Activated T-cell treated with anti-CD3 and anti-CD28 coated beads, Interleukin-2, amount 50 U/mL, for 24 hours (primary cell): ENCODE measurements at regions not wholly inside any gene's neighbourhood (a gene's known extent, or its start where the extent isn't known, plus 50 kb on each side); places are given as distances from the start of the nearest gene placed in this dataset.
"Not testable (repeated sequence)": the region's sequence is repeated elsewhere in the genome, so short reads cannot be mapped to it uniquely, and the experiment has no call there.

Experiments used
- DNase-seq: peaks from one replicate; pipeline ENCODE4 v3.0.0-alpha.2; 2020
- H3K27ac Mint-ChIP-seq: 2 replicates; pipeline ENCODE4 v1.8.0; 2020; ENCODE audit warnings: mild to moderate bottlenecking, mixed read lengths
- H3K27me3 Mint-ChIP-seq: 2 replicates; pipeline ENCODE4 v1.8.0; 2020; ENCODE audit warnings: mixed read lengths
- H3K36me3 Mint-ChIP-seq: 2 replicates; pipeline ENCODE4 v1.8.0; 2020; ENCODE audit warnings: low read depth, mixed read lengths
- H3K4me1 Mint-ChIP-seq: 2 replicates; pipeline ENCODE4 v1.8.0; 2020; ENCODE audit warnings: low read depth, mixed read lengths
- H3K4me3 Mint-ChIP-seq: 2 replicates; pipeline ENCODE4 v1.8.0; 2020; ENCODE audit warnings: mild to moderate bottlenecking, moderate library complexity, mixed read lengths
- H3K9me3 Mint-ChIP-seq: 2 replicates; pipeline ENCODE4 v1.8.0; 2020; ENCODE audit warnings: mixed read lengths

DNA sequence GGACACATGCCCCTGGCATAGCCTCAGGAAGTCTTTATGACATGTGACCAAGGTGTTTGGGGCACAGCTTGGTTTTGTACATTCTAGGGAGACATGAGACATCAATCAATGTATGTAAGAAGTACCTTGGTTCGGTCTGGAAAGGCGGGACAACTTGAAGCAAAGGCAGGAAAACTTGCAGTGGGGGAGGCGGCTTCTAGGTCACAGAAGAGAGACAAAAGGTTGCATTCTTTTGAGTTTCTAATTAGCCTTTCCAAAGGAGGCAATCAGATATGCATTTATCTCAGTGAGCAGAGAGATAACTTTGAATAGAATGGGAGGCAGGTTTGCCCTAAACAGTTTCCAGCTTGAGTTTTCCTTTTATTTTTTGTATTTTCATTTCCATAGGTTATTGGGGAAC, 113.8 kb upstream of the SEC22B start:
- H3K4me3 Mint-ChIP-seq, H3K9me3 Mint-ChIP-seq, H3K27me3 Mint-ChIP-seq, DNase-seq, H3K27ac Mint-ChIP-seq, H3K36me3 Mint-ChIP-seq, H3K4me1 Mint-ChIP-seq: not testable (repeated sequence)

DNA sequence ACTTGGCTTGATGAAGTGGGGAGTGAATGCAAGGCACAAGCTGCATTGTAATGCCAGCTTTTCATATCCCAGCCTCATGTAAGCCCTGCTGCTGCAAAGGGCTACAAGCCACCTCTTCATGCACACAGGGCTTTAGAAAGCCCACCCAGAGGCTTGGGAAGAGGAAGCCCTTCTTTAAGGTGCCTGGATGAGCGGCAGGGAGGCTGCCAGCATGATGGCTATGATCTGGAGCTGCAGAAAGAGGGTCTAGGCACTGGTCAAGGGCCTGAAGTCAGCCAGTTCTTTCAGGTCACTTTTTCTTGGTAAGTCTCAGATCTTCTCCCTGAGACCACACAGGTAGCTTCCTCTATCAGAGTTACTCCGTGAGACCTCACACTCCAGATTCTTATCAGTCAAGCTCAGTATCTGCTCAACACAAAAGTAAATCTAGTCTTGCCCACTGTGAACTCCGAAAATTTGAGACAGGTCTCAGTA, 113.3 kb upstream of the SEC22B start:
- H3K9me3 Mint-ChIP-seq, H3K36me3 Mint-ChIP-seq, H3K4me1 Mint-ChIP-seq, DNase-seq, H3K4me3 Mint-ChIP-seq, H3K27ac Mint-ChIP-seq, H3K27me3 Mint-ChIP-seq: not testable (repeated sequence)

DNA sequence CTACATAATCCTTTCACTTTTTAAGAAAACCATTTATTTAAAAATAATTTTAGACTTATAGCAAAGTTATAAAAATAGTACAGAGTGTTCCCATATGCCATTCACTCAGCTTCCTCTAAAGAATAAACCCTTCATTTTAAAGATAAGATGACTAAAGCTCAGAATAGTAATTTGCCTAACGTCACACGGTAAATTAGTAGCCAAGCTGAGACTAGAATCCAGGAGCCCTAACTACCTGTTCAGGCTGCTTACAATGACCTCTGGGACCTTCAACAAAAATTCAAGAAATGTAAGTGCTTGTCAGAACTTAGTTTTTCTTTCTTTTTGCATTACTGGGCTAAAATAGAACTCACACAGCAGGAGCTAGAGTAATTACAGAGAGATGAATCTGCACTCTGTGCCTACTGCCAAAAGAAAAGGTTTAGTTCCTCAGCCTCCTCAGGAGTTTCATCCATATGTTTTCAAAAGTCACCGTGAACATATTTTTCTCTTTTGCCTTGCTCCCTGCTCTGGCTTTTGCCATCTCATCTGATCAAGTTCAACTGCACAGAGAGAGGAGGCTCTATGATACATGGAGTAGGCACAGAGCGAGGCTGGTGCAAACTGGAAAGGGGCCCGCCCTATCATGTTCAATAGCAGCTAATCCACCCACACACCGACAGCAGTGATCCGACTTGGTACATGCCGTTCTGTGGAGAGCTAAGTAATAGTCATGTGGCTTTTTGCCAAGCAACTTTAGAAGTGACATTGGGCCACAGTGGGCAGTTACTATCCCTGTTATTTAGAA, 112.7 kb upstream of the SEC22B start:
- not testable (repeated sequence) for H3K4me3 Mint-ChIP-seq

DNA sequence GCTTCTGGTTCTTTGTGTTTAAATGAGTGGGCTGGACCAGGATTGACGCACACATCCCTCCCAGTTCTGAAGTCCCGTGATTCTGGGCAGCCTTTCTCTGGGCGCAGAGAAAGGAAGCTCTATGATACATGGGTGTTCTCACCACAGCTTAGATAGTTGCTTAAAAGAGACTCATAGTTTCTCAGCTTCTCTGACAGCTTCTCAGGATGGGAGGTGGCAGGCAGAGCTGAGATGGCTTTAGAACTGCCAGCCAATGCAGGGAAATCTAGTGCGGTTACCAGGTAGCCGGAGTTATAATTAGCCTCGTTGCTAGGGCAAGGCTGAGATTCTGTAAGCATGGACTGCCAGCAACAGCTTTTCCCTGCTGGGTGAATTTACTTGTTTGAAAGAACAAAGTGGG, 111.8 kb upstream of the SEC22B start:
- not testable (repeated sequence) for DNase-seq, H3K27me3 Mint-ChIP-seq, H3K27ac Mint-ChIP-seq, H3K4me3 Mint-ChIP-seq, H3K9me3 Mint-ChIP-seq, H3K36me3 Mint-ChIP-seq, H3K4me1 Mint-ChIP-seq

More for the DNA sequence above, 112.7 kb upstream of the SEC22B start:
- H3K27ac Mint-ChIP-seq, H3K4me1 Mint-ChIP-seq, H3K36me3 Mint-ChIP-seq, H3K27me3 Mint-ChIP-seq, DNase-seq, H3K9me3 Mint-ChIP-seq: not testable (repeated sequence)

DNA sequence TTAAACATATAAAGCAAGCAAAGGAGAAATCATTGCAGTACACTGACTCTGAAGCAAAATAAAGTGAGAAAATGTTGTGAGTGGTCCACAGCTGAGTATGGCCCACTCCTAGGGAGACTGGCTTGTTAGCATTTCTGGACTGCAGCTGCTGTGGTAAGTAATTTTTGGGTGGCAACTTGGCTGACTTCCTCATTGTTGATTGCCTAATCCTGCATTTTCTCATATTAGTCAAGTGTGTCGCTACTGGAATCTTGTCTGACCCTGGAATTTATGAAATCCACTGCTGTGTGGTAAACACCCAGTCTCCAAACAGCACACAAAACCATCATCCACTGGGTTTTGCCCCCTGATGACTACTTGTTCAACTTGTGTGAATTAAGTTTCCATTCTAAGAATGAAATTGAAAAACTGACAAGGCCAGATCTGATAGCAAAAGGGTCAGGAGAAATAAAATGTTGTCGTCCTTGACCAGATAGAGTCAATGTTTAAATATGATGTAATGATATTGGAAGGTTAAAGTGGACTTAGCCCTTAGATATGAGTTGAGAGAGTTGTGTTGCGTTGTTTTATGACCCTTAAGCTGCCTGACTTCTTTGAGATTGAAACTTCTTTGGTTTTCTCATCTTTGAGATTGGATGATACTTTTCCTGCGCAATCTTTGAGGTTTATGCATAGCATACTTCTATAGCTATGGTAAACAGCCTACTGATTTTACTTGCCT, 106.6 kb upstream of the SEC22B start:
- not testable (repeated sequence) for H3K27me3 Mint-ChIP-seq, DNase-seq, H3K27ac Mint-ChIP-seq, H3K36me3 Mint-ChIP-seq, H3K4me1 Mint-ChIP-seq, H3K9me3 Mint-ChIP-seq, H3K4me3 Mint-ChIP-seq

DNA sequence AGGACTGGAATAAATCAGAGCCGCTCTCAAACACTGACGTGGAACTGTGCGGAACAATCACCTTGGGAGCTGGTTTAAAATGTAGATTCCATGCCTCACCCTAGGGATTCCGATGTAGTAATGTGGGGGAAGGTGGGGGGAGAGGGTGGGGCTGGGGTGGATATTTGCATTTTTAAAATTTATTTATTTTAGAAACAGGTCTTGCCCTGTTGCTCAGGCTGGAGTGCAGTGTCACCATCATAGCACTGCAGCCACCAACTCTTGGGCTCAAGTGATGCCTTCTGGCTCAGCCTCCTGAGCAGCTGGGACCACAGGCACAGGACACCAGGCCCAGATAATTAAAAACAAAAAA, 101.9 kb upstream of the SEC22B start:
- not testable (repeated sequence) for H3K4me3 Mint-ChIP-seq, H3K9me3 Mint-ChIP-seq, DNase-seq, H3K27ac Mint-ChIP-seq, H3K27me3 Mint-ChIP-seq, H3K4me1 Mint-ChIP-seq, H3K36me3 Mint-ChIP-seq

DNA sequence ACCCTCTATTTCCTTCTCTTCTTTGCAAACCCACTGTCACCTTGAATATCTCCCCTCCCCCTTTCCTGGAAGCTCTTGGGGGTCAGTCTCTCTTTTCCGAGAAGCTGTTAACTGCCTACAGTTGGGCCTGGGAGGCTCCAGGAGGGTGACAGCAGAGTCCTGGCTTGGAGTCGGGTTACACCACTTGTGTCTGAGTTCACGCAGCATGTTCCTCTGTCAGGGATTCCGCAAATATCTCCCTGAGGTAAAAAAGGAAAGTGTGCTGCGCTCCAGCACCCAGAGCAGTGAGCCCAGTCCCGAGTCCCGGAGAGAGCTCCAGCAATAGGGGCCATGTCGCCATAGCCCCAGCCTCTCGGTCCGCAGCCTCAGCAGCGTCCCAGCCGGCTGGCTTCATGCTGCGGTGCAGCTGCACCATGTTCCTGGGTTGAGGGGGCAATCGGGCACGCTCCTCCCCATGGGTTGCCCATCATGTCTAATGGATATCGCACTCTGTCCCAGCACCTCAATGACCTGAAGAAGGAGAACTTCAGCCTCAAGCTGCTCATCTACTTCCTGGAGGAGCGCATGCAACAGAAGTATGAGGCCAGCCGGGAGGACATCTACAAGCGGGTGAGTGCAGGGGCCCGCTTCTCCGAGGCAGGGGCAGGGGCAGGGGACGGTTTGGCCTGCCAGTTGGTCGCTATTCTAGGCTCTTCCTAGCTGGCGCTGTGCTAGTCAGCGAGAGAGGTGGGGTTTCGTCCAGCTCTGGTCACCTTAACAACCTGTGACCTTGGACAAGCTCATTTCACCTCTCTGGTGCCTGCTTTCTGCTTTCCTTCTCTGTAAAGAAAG, 101.3 kb upstream of the SEC22B start:
- not testable (repeated sequence) for DNase-seq, H3K36me3 Mint-ChIP-seq, H3K4me1 Mint-ChIP-seq, H3K27ac Mint-ChIP-seq, H3K4me3 Mint-ChIP-seq, H3K9me3 Mint-ChIP-seq, H3K27me3 Mint-ChIP-seq

DNA sequence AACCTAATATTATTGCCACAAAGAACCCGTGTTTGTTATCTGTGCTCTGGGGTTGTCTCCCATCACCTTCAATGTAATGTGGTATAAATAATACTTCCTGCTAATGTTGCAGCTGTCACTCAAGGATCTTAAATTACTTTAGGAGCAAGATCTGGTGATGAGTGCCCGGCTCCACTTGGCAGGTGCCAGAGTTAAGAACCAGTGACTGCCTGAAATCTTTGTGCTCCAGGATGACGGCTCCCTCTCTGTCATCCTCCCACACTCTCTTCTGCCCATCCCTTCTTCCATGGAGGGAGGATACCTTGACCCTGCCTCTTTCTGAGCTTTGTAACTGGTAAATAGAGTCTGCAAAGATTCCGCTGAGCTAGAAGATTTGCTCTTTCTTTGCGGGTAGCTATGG, 100.4 kb upstream of the SEC22B start:
- not testable (repeated sequence) for H3K27me3 Mint-ChIP-seq, H3K9me3 Mint-ChIP-seq, H3K4me1 Mint-ChIP-seq, H3K4me3 Mint-ChIP-seq, H3K36me3 Mint-ChIP-seq, H3K27ac Mint-ChIP-seq, DNase-seq

DNA sequence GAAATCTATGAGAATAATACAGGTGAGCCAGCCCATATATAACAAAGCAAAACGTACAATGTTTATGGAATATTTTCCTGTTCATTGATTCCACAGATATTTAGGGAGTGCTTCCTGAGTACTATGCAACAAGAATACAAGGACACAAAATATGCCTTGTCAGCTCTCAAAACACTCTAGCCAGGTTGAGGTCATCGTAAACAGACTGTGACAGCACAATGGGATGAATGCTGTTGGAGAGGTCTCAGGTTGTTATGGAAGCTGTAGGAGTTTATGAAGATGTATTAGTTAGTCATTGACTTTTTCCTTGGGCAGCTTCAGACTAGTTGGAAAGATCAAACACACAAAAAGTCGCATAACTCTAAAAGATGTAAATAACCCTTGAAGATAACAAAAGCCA, 98.1 kb upstream of the SEC22B start:
- not testable (repeated sequence) for DNase-seq, H3K9me3 Mint-ChIP-seq, H3K4me1 Mint-ChIP-seq, H3K36me3 Mint-ChIP-seq, H3K27ac Mint-ChIP-seq, H3K4me3 Mint-ChIP-seq, H3K27me3 Mint-ChIP-seq

DNA sequence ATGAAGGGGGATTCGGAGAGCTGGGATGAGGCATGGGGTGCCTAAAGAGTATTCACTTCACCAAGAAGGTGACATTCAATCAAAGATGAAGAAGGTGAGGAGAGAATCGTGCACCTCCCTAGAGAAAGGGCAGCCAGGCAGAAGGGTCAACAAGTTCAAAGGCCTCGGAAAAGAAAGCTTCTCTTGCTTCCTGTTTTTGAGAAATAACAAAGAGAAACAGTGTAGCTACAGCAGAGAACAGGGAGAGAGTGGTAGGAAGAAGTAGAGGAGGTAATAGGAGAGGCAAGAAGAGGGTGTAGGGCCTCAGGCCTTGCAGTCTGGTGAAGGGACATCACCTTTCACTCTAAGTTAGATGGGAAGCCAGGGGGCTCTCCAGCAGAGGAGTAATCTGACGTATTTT, 97.0 kb upstream of the SEC22B start:
- not testable (repeated sequence) for H3K27me3 Mint-ChIP-seq, H3K4me3 Mint-ChIP-seq, H3K4me1 Mint-ChIP-seq, H3K9me3 Mint-ChIP-seq, H3K27ac Mint-ChIP-seq, DNase-seq, H3K36me3 Mint-ChIP-seq

DNA sequence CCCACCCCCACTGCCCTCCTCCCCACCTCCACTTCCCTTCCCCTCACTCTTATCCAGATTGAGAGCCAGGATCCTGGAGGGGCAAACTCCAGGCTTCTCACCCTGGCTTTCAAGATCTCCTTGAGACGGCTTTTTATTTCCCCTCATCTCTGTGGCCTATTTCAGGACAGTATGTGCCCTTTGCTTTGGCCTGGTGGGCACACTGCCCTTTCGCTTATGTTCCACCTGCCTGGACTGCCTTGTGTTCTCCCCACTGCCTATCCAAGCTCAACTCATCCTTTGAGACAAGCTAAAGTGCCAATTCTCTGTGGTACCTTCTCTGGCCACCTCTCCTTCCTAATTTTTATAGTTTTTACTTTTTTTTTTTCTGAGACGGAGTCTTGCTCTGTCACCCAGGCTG, 95.9 kb upstream of the SEC22B start:
- not testable (repeated sequence) for H3K4me3 Mint-ChIP-seq, H3K9me3 Mint-ChIP-seq, DNase-seq, H3K4me1 Mint-ChIP-seq, H3K36me3 Mint-ChIP-seq, H3K27ac Mint-ChIP-seq, H3K27me3 Mint-ChIP-seq

DNA sequence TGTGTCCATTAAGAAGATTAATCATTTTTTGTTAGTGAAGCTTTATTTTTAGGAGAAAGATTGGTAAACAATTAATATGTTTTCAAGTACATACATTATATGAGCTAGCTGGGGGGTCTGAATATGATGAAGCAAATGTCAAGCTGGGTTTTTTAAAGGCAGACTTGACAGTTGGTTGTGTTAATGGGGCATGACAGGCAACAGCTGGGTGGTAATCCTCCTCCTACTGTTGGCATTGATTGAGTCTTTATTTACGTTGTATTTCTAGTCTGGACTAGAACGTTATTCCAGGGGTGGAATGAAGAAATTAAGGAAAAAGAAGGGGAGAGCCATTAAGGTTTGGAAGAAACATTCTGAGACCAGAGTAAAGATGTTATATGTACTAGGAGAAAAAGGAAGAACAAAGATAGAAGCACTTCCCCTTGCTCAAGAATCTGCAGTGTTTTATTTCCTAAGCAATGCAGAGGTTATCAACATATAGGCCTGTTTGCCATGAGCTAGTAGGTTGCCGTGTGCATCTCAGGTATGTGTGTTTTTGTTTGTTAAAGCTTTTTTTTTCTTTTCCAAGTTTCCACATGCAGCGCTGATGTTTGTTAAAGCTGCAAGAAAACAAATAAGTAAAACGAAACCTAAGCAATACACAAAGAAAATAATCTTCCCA, 95.4 kb upstream of the SEC22B start:
- not testable (repeated sequence) for H3K4me1 Mint-ChIP-seq, H3K4me3 Mint-ChIP-seq, H3K36me3 Mint-ChIP-seq, H3K9me3 Mint-ChIP-seq, H3K27ac Mint-ChIP-seq, DNase-seq, H3K27me3 Mint-ChIP-seq

DNA sequence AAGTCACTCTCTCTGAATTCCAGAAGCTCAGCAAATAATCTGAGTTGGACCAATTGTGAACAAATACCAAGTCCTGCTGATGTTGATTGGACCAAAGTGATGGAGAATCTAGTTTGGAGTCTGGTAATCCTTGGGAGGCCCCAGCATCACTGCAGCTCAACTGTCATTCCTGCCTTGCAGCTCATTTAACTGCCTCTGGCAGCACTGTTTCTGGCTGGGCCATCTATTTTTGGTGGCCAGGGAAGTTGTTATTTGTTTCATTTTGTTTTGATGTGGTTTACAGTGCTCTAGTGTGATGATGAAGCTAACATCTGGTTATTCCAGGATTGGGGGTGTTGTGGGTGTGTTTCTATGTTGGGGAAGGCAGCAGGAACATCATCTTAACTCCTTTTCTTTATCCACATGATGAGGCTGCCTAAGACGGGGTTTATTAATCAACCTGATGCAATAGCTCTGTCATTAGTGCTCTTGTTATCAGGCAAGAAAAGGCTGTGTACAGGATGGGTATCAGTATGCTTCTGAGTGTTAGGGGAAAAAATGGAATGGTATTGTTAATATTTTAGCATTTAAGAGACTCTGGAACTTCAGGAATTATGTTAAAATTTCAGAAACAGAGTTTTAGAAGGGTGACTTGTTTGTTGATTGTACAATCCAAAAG, 91.7 kb upstream of the SEC22B start:
- not testable (repeated sequence) for H3K27me3 Mint-ChIP-seq, H3K9me3 Mint-ChIP-seq, H3K36me3 Mint-ChIP-seq, H3K4me3 Mint-ChIP-seq, H3K4me1 Mint-ChIP-seq, DNase-seq, H3K27ac Mint-ChIP-seq

DNA sequence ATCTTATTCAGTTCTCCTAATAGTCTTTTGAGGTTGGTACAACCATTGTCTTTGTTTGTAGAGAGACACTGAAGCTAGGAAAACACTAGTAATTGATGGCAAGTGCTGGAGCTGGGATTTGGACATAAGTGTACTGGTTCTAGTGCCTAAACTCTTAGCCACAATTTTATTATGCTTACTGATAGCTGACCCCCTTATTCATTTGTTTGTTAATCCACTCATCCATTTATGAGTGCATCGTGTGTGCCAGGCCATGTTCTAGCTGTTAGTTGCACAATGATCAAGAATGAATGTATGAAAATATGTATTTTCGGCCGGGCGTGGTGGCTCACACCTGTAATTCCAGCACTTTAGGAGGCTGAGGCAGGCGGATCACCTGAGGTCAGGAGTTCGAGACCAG, 88.2 kb upstream of the SEC22B start:
- H3K27me3 Mint-ChIP-seq, H3K27ac Mint-ChIP-seq, H3K9me3 Mint-ChIP-seq, H3K4me1 Mint-ChIP-seq, DNase-seq, H3K4me3 Mint-ChIP-seq, H3K36me3 Mint-ChIP-seq: not testable (repeated sequence)
